ENCODE measurements at regions not wholly inside any gene's neighbourhood (a gene's known extent, or its start where the extent isn't known, plus 50 kb on each side); places are given as distances from the start of the nearest gene placed in this dataset.

DNA sequence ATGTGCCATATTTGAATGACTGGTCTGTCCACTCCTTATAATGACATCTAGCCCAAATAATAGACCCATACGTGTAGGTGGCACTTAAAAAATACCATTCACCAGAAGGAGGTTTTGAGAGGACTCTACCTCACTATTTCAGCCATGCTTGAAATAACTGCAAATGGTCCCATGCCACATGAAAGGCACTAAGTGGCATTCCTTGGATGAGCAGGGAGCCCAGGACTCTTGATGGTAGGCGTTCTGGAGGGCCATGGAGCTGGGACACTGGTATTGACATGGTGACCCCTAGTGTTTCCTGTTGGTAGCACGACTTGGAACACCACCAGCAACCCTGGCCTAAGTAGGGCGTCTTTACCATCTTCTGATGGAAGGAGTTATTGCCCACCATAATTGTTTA, 148.7 kb upstream of the ZFHX3 start:
- TF ChIP-seq POLR2A (IDR thresholded peaks at IDR 0.05), result no peak
- TF ChIP-seq, protein P1, sequence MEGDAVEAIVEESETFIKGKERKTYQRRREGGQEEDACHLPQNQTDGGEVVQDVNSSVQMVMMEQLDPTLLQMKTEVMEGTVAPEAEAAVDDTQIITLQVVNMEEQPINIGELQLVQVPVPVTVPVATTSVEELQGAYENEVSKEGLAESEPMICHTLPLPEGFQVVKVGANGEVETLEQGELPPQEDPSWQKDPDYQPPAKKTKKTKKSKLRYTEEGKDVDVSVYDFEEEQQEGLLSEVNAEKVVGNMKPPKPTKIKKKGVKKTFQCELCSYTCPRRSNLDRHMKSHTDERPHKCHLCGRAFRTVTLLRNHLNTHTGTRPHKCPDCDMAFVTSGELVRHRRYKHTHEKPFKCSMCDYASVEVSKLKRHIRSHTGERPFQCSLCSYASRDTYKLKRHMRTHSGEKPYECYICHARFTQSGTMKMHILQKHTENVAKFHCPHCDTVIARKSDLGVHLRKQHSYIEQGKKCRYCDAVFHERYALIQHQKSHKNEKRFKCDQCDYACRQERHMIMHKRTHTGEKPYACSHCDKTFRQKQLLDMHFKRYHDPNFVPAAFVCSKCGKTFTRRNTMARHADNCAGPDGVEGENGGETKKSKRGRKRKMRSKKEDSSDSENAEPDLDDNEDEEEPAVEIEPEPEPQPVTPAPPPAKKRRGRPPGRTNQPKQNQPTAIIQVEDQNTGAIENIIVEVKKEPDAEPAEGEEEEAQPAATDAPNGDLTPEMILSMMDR (IDR thresholded peaks at IDR 0.05), result peak in 4 of 6 experiments; percentile 38 to 68 (median 62)
- Histone ChIP-seq H3K36me3 (no peaks in the 10 kb centered on the region), H3K4me1 (peaks cover 0 to 1% (median 0%) of the 10 kb centered on the region in 4 donors), H3K27ac (no peak overlapping the region), H3K27me3 (no peaks in the 10 kb centered on the region), H3K9me3 (no peaks in the 10 kb centered on the region), H3K4me3 (no peak overlapping the region)
- DNase-seq, result peak; percentile 20 to 79 (median 59)

GRCh38 chr16:73193464-73193863, 145.5 kb upstream of the ZFHX3 start:
- Histone ChIP-seq H3K27me3 (no peaks in the 10 kb centered on the region), H3K9me3 (no peaks in the 10 kb centered on the region), H3K4me3 (no peak overlapping the region), H3K27ac (no peak overlapping the region), H3K4me1 (no peaks in the 10 kb centered on the region), H3K36me3 (no peaks in the 10 kb centered on the region)
- DNase-seq, result no peak
- TF ChIP-seq POLR2A (IDR thresholded peaks at IDR 0.05), result no peak
- TF ChIP-seq, protein P1 (IDR thresholded peaks at IDR 0.05), result no peak

GRCh38 chr16:73192232-73192894, 144.4 kb upstream of the ZFHX3 start:
- Histone ChIP-seq H3K36me3 (no peaks in the 10 kb centered on the region), H3K4me3 (no peak overlapping the region), H3K27ac (no peak overlapping the region), H3K27me3 (no peaks in the 10 kb centered on the region), H3K4me1 (no peaks in the 10 kb centered on the region), H3K9me3 (no peaks in the 10 kb centered on the region)
- DNase-seq, result no peak
- TF ChIP-seq, protein P1 (IDR thresholded peaks at IDR 0.05), result no peak
- TF ChIP-seq POLR2A (IDR thresholded peaks at IDR 0.05), result no peak

- no peaks in the 10 kb centered on the region for H3K36me3 ChIP-seq
- no peak for TF ChIP-seq POLR2A (IDR thresholded peaks at IDR 0.05)
- TF ChIP-seq, protein P1 (IDR thresholded peaks at IDR 0.05), result no peak
- DNase-seq, result no peak
- no peaks in the 10 kb centered on the region for H3K27me3 ChIP-seq
- no peak overlapping the region for H3K27ac ChIP-seq
- H3K9me3 ChIP-seq, result no peaks in the 10 kb centered on the region
- H3K4me3 ChIP-seq, result no peak overlapping the region
- no peaks in the 10 kb centered on the region for H3K4me1 ChIP-seq
Measured at GRCh38 chr16:73191660-73192046, 143.7 kb upstream of the ZFHX3 start.

DNA sequence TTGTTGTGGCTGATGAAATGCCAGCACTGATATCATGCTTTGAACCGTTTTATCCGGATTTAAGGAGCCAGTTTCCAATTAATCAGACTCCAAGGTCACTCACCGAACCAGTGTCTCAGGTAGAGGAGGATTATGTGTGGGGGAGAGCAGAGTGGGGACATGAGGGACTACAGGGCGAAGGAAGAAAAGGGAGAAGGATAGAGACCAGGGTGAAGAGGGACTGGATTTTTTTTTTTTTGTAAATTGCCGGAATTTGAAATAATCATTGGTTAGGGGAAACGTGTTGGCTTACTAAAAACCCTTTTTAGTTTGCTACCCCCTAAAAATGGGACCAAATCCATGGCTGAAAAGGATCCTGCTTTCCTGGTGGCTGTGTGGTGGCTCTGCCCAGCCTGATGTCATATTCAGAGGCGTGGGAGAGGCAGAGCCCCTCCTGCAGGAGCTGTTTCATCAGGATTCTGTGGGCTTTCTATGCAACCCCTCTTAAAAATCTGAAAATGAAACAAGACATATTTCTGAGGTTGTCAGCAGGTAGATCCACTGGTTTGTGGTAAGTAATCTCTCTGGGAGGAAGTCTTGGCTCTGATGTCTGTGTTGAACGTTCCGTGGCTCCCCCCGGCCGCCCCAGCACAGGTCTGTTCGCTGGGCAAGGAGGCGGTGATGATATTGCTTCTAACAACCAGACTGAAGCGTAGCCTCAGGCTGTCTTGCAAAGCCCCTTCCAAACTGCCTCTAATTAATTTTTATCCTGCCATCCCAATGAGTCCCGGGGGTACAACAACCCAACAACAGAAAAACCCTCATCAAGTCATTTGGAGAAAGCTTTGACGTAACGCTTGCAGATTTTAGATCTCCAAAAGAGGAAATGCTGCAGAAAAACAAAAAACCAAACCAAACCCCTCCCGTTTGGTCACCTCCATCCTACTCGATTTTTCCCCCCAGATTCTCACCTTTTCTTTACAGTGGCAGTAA, 143.0 kb upstream of the ZFHX3 start:
- Histone ChIP-seq H3K9me3 (no peaks in the 10 kb centered on the region), H3K27ac (no peak overlapping the region), H3K4me1 (no peaks in the 10 kb centered on the region), H3K36me3 (no peaks in the 10 kb centered on the region), H3K4me3 (no peak overlapping the region), H3K27me3 (no peaks in the 10 kb centered on the region)
- no peak for DNase-seq
- TF ChIP-seq POLR2A (IDR thresholded peaks at IDR 0.05), result no peak
- TF ChIP-seq, protein P1 (IDR thresholded peaks at IDR 0.05), result no peak
